SK-N-SH (cell line): ENCODE measurements at regions not wholly inside any gene's neighbourhood (a gene's known extent, or its start where the extent isn't known, plus 50 kb on each side); places are given as distances from the start of the nearest gene placed in this dataset.

Experiments
- CTCF ChIA-PET: fragments of 300-600, 350-600 bp; formaldehyde crosslinking; extraction: SDS; loops from one replicate; lab custom pipeline; 2021; lab: Yijun Ruan, JAX
- POLR2A ChIA-PET: fragments of 350-600 bp; sonication (Branson Sonifier 250); formaldehyde crosslinking; extraction: SDS; loops from one replicate; lab custom pipeline; 2020; ENCODE audit warnings: antibody characterized with exemption, inconsistent platforms; lab: Yijun Ruan, JAX
- DNase-seq: peaks from one replicate; pipeline ENCODE4 v3.0.0; 2012
- H2AFZ ChIP-seq: fragments of 200-600 bp; sonication (generic); 2 replicates; pipeline ENCODE4 v1.8.1; 2016; ENCODE audit warnings: antibody characterized with exemption, mild to moderate bottlenecking, low read depth
- H3F3A ChIP-seq: fragments of 200-600 bp; sonication (generic); replicated peaks from 2 replicates; pipeline ENCODE3; 2016; ENCODE audit warnings: antibody characterized with exemption, mild to moderate bottlenecking; ENCODE audit not compliant: insufficient read depth
- H3K27ac ChIP-seq, 2 experiments: fragments of 200-500 bp in 1 of 2; fragments of 200-600 bp in 1 of 2; sonication (Bioruptor generic) in 1 of 2; sonication (generic), shearing (Covaris generic) in 1 of 2; 2 replicates each; pipeline versions ENCODE4 v1.5.1 to v1.6.1; 2014 to 2016; ENCODE audit warnings: low read depth in 2 of 2, inconsistent platforms in 1 of 2, low read length in 1 of 2, mild to moderate bottlenecking in 1 of 2, mixed read lengths in 1 of 2
- H3K27me3 ChIP-seq: fragments of 200-600 bp; sonication (generic), shearing (Covaris generic); 2 replicates; pipeline ENCODE4 v1.6.1; 2016; ENCODE audit warnings: mixed run types; ENCODE audit not compliant: insufficient read depth
- H3K36me3 ChIP-seq, 2 experiments: fragments of 200-500 bp in 1 of 2; fragments of 200-600 bp in 1 of 2; sonication (Bioruptor generic) in 1 of 2; sonication (generic) in 1 of 2; replicated peaks in 1 of 2; 2 replicates each; pipeline versions ENCODE3 to v1.5.1; 2014 to 2016; ENCODE audit warnings: low read length in 1 of 2, mild to moderate bottlenecking in 1 of 2; ENCODE audit not compliant: insufficient read depth in 2 of 2, control insufficient read depth in 1 of 2
- H3K4me1 ChIP-seq, 2 experiments: fragments of 200-500 bp in 1 of 2; fragments of 200-600 bp in 1 of 2; sonication (Bioruptor generic) in 1 of 2; sonication (generic), shearing (Covaris generic) in 1 of 2; 2 replicates each; pipeline versions ENCODE4 v1.5.1 to v1.6.1; 2014 to 2016; ENCODE audit warnings: low read depth in 1 of 2, low read length in 1 of 2, mixed run types in 1 of 2; ENCODE audit not compliant: insufficient read depth in 2 of 2, control insufficient read depth in 1 of 2
- H3K4me2 ChIP-seq: fragments of 200-600 bp; sonication (generic), shearing (Covaris generic); 2 replicates; pipeline ENCODE4 v1.6.1; 2017; ENCODE audit warnings: mixed run types
- H3K4me3 ChIP-seq, 2 experiments: fragments of 200-500 bp in 1 of 2; fragments of 200-600 bp in 1 of 2; sonication (Bioruptor generic) in 1 of 2; sonication (generic), shearing (Covaris generic) in 1 of 2; 2 replicates each; pipeline versions ENCODE4 v1.5.1 to v1.8.1; 2014 to 2016; ENCODE audit warnings: low read depth in 2 of 2, inconsistent platforms in 1 of 2, low read length in 1 of 2, mild to moderate bottlenecking in 1 of 2, mixed read lengths in 1 of 2, moderate library complexity in 1 of 2
- H3K79me2 ChIP-seq: fragments of 200-600 bp; sonication (generic); 2 replicates; pipeline ENCODE4 v1.8.1; 2017; ENCODE audit warnings: mild to moderate bottlenecking; ENCODE audit not compliant: insufficient read depth
- H3K9ac ChIP-seq: fragments of 200-600 bp; sonication (generic); 2 replicates; pipeline ENCODE4 v1.6.1; 2017; ENCODE audit warnings: mixed run types
- H3K9me2 ChIP-seq: fragments of 200-600 bp; sonication (generic); 2 replicates; pipeline ENCODE4 v1.6.1; 2017; ENCODE audit warnings: mixed run types
- H3K9me3 ChIP-seq: fragments of 200-600 bp; sonication (generic); 2 replicates; pipeline ENCODE4 v1.6.1; 2017; ENCODE audit warnings: mixed run types, mild to moderate bottlenecking, moderate library complexity
- H4K20me1 ChIP-seq: fragments of 200-600 bp; sonication (generic); 2 replicates; pipeline ENCODE4 v1.6.1; 2017; ENCODE audit warnings: mild to moderate bottlenecking, mixed run types; ENCODE audit not compliant: insufficient read depth
- CHD2 ChIP-seq: fragments of 150-350 bp; IDR thresholded peaks from 2 replicates; pipeline ENCODE4 v1.6.1; 2018; ENCODE audit warnings: low read length; ENCODE audit not compliant: partially characterized antibody
- CTCF ChIP-seq: fragments of 200-600 bp; sonication (generic); IDR thresholded peaks from 2 replicates; pipeline ENCODE4 v1.6.1; 2017; ENCODE audit warnings: antibody characterized with exemption, mild to moderate bottlenecking, moderate library complexity
- EZH2phosphoT487 ChIP-seq: fragments of 200-600 bp; sonication (generic); IDR thresholded peaks from 2 replicates; pipeline ENCODE4 v1.6.1; 2017; ENCODE audit warnings: low read depth, mixed run types, mild to moderate bottlenecking, antibody characterized with exemption, moderate library complexity, borderline replicate concordance
- FOSL2 ChIP-seq: IDR thresholded peaks from 2 replicates; pipeline ENCODE4 v1.4.0; 2012; ENCODE audit warnings: low read depth, mild to moderate bottlenecking, moderate library complexity, borderline replicate concordance
- FOXJ3 ChIP-seq: sonication (generic); formaldehyde crosslinking; IDR thresholded peaks from 2 replicates; pipeline ENCODE4 v1.5.1; 2020; ENCODE audit warnings: mild to moderate bottlenecking, missing genetic modification reagents
- JUND ChIP-seq: IDR thresholded peaks from 2 replicates; pipeline ENCODE4 v1.4.0; 2012
- MEF2A ChIP-seq: IDR thresholded peaks from 2 replicates; pipeline ENCODE4 v1.4.0; 2012; ENCODE audit warnings: low read depth, borderline replicate concordance
- MXI1 ChIP-seq: IDR thresholded peaks from 2 replicates; pipeline ENCODE4 v1.6.1; 2012; ENCODE audit warnings: mild to moderate bottlenecking, low read depth, low read length, improper control_type of control experiment
- NFIC ChIP-seq: IDR thresholded peaks from 2 replicates; pipeline ENCODE4 v1.4.0; 2012; ENCODE audit warnings: borderline replicate concordance
- NRF1 ChIP-seq: IDR thresholded peaks from 2 replicates; pipeline ENCODE4 v1.6.1; 2012; ENCODE audit warnings: low read depth, mild to moderate bottlenecking, low read length
- POLR2AphosphoS5 ChIP-seq: IDR thresholded peaks from 2 replicates; pipeline ENCODE4 v1.6.1; 2012; ENCODE audit warnings: low read depth, low read length
- RAD21 ChIP-seq: IDR thresholded peaks from 2 replicates; pipeline ENCODE4 v1.6.1; 2012; ENCODE audit warnings: mild to moderate bottlenecking, low read length
- RCOR1 ChIP-seq: fragments of 150-350 bp; IDR thresholded peaks from 2 replicates; pipeline ENCODE4 v1.6.1; 2017; ENCODE audit warnings: antibody characterized with exemption, low read length
- RFX5 ChIP-seq: IDR thresholded peaks from 2 replicates; pipeline ENCODE4 v1.6.1; 2012; ENCODE audit warnings: mild to moderate bottlenecking, improper control_type of control experiment, low read length
- SIN3A ChIP-seq: IDR thresholded peaks from 2 replicates; pipeline ENCODE4 v1.6.1; 2012; ENCODE audit warnings: low read depth, mild to moderate bottlenecking, low read length, moderate library complexity, borderline replicate concordance
- SMC3 ChIP-seq: IDR thresholded peaks from 2 replicates; pipeline ENCODE4 v1.6.1; 2012; ENCODE audit warnings: low read depth, low read length, improper control_type of control experiment
- USF1 ChIP-seq: IDR thresholded peaks from 2 replicates; pipeline ENCODE4 v1.4.0; 2012; ENCODE audit warnings: low read depth, borderline replicate concordance
- WGBS: methylation state at CpG from one replicate; pipeline ENCODE4 v1.1.6; 2017; ENCODE audit warnings: low lambda C conversion rate; 5-methylcytosine and 5-hydroxymethylcytosine counted together
- TF ChIP-seq, protein P1 (sequence below): fragments of 150-350 bp; IDR thresholded peaks from 2 replicates; pipeline ENCODE4 v1.6.1; 2016; ENCODE audit warnings: mild to moderate bottlenecking, low read depth, low read length
- TF ChIP-seq, protein P2 (sequence below): IDR thresholded peaks from 2 replicates; pipeline ENCODE4 v1.6.1; 2012; ENCODE audit warnings: mild to moderate bottlenecking, low read depth, low read length, moderate library complexity

DNA sequence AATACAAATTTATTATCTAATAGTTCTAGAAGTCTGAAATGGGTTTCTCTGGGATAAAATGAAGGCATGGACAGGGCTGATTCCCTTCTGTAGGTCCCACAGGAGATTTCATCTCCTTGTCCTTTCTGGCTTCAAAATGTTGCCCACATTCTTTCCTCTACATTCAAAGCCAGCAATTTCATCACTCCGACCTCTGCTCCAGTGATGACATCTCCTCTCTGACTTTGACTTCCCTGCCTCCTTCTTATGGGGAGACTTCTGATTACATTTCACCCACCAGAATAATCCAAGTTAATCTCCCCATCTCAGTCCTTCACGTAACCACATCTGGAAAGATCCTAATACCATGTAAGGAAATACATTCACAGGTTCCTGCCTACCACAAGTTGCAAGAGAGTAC is 358.0 kb upstream of the C1orf87 start:
- CTCF ChIA-PET: no interaction called here
- Histone ChIP-seq H3F3A (no peaks in the 10 kb centered on the region), H3K9me2 (no peaks in the 10 kb centered on the region), H3K9me3 (no peaks in the 10 kb centered on the region), H4K20me1 (no peaks in the 10 kb centered on the region), H2AFZ (no peak overlapping the region), H3K79me2 (no peaks in the 10 kb centered on the region), H3K27me3 (no peaks in the 10 kb centered on the region), H3K9ac (no peak overlapping the region), H3K4me2 (no peak overlapping the region), H3K27ac (no peak overlapping the region), H3K4me3 (no peak overlapping the region), H3K36me3 (no peaks in the 10 kb centered on the region), H3K4me1 (no peaks in the 10 kb centered on the region; a peak in 1 of 4 replicates)
- 13% methylated on average over 2 of the region's 2 CpGs for WGBS
- TF ChIP-seq CTCF (no peak), JUND (no peak), RCOR1 (no peak), POLR2AphosphoS5 (no peak), MEF2A (no peak), CHD2 (no peak), SMC3 (no peak), NRF1 (no peak), MXI1 (no peak), RFX5 (no peak), NFIC (no peak), FOXJ3 (CRISPR knock-in tag) (no peak), SIN3A (no peak), RAD21 (no peak), USF1 (no peak), EZH2phosphoT487 (no peak), FOSL2 (no peak)
- TF ChIP-seq, protein P1, sequence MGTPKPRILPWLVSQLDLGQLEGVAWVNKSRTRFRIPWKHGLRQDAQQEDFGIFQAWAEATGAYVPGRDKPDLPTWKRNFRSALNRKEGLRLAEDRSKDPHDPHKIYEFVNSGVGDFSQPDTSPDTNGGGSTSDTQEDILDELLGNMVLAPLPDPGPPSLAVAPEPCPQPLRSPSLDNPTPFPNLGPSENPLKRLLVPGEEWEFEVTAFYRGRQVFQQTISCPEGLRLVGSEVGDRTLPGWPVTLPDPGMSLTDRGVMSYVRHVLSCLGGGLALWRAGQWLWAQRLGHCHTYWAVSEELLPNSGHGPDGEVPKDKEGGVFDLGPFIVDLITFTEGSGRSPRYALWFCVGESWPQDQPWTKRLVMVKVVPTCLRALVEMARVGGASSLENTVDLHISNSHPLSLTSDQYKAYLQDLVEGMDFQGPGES: no peak
- TF ChIP-seq, protein P2, sequence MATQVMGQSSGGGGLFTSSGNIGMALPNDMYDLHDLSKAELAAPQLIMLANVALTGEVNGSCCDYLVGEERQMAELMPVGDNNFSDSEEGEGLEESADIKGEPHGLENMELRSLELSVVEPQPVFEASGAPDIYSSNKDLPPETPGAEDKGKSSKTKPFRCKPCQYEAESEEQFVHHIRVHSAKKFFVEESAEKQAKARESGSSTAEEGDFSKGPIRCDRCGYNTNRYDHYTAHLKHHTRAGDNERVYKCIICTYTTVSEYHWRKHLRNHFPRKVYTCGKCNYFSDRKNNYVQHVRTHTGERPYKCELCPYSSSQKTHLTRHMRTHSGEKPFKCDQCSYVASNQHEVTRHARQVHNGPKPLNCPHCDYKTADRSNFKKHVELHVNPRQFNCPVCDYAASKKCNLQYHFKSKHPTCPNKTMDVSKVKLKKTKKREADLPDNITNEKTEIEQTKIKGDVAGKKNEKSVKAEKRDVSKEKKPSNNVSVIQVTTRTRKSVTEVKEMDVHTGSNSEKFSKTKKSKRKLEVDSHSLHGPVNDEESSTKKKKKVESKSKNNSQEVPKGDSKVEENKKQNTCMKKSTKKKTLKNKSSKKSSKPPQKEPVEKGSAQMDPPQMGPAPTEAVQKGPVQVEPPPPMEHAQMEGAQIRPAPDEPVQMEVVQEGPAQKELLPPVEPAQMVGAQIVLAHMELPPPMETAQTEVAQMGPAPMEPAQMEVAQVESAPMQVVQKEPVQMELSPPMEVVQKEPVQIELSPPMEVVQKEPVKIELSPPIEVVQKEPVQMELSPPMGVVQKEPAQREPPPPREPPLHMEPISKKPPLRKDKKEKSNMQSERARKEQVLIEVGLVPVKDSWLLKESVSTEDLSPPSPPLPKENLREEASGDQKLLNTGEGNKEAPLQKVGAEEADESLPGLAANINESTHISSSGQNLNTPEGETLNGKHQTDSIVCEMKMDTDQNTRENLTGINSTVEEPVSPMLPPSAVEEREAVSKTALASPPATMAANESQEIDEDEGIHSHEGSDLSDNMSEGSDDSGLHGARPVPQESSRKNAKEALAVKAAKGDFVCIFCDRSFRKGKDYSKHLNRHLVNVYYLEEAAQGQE: no peak
- POLR2A ChIA-PET: no interaction called here
- DNase-seq: no peak
